WTC11 (cell line): ENCODE measurements at regions not wholly inside any gene's neighbourhood (a gene's known extent, or its start where the extent isn't known, plus 50 kb on each side); places are given as distances from the start of the nearest gene placed in this dataset.

Experiments used
- ATAC-seq: fragments of 200-7000 bp; cut with Tn5 transposase; 2 replicates; pipeline ENCODE4 v1.10.0; 2021; ENCODE audit warnings: mild to moderate bottlenecking, moderate library complexity
- CTCF ChIA-PET: fragments of 300-600 bp; sonication (Branson Sonifier 250); formaldehyde crosslinking; loops from one replicate; lab custom pipeline; 2021; ENCODE audit warnings: antibody characterized with exemption; lab: Charles Lee
- POLR2A ChIA-PET: fragments of 350-600 bp; sonication (Branson Sonifier 250); formaldehyde crosslinking; loops from one replicate; lab custom pipeline; 2021; ENCODE audit warnings: antibody characterized with exemption; lab: Charles Lee
- DNase-seq: peaks from one replicate; pipeline ENCODE4 v3.0.0; 2021; ENCODE audit warnings: low spot score
- H3K27ac Mint-ChIP-seq: 2 replicates; pipeline ENCODE4 v1.8.0; 2021; ENCODE audit warnings: mixed read lengths
- H3K27me3 Mint-ChIP-seq: 2 replicates; pipeline ENCODE4 v1.8.0; 2021; ENCODE audit warnings: low read depth, mild to moderate bottlenecking, moderate library complexity, mixed read lengths
- H3K36me3 Mint-ChIP-seq: 2 replicates; pipeline ENCODE4 v1.8.0; 2021; ENCODE audit warnings: mixed read lengths
- H3K4me1 Mint-ChIP-seq: 2 replicates; pipeline ENCODE4 v1.8.0; 2022; ENCODE audit warnings: mixed read lengths
- H3K4me3 Mint-ChIP-seq: 2 replicates; pipeline ENCODE4 v1.8.0; 2021; ENCODE audit warnings: mild to moderate bottlenecking, moderate library complexity, mixed read lengths
- H3K9me3 Mint-ChIP-seq: 2 replicates; pipeline ENCODE4 v1.8.0; 2021; ENCODE audit warnings: mixed read lengths
- ARID4B ChIP-seq: sonication (generic); formaldehyde crosslinking; IDR thresholded peaks from 2 replicates; pipeline ENCODE4 v1.8.0; 2023; ENCODE audit warnings: missing genetic modification reagents, mild to moderate bottlenecking, borderline replicate concordance
- ERG ChIP-seq: fragments of 250-450 bp; sonication (Bioruptor Pico); IDR thresholded peaks from 2 replicates; pipeline ENCODE4 v1.8.0; 2021; ENCODE audit warnings: mild to moderate bottlenecking
- FOXP4 ChIP-seq: sonication (generic); formaldehyde crosslinking; IDR thresholded peaks from 2 replicates; pipeline ENCODE4 v1.8.0; 2022; ENCODE audit warnings: mild to moderate bottlenecking, missing genetic modification reagents
- KAT7 ChIP-seq: sonication (generic); formaldehyde crosslinking; IDR thresholded peaks from 2 replicates; pipeline ENCODE4 v1.8.1; 2023; ENCODE audit warnings: missing genetic modification reagents, mild to moderate bottlenecking, borderline replicate concordance
- MYBL2 ChIP-seq: sonication (generic); formaldehyde crosslinking; IDR thresholded peaks from 2 replicates; pipeline ENCODE4 v1.8.1; 2023; ENCODE audit warnings: mild to moderate bottlenecking, moderate library complexity, missing genetic modification reagents
- NFE2L1 ChIP-seq: sonication (generic); formaldehyde crosslinking; IDR thresholded peaks from 2 replicates; pipeline ENCODE4 v1.8.1; 2023; ENCODE audit warnings: missing genetic modification reagents
- NR2C2 ChIP-seq: sonication (generic); formaldehyde crosslinking; IDR thresholded peaks from 2 replicates; pipeline ENCODE4 v1.8.0; 2022; ENCODE audit warnings: mild to moderate bottlenecking, missing genetic modification reagents
- PRDM15 ChIP-seq: sonication (generic); formaldehyde crosslinking; IDR thresholded peaks from 2 replicates; pipeline ENCODE4 v1.8.0; 2022; ENCODE audit warnings: missing genetic modification reagents
- TEAD4 ChIP-seq: sonication (generic); formaldehyde crosslinking; IDR thresholded peaks from 2 replicates; pipeline ENCODE4 v1.8.0; 2022; ENCODE audit warnings: mild to moderate bottlenecking, missing genetic modification reagents
- TF ChIP-seq, protein P1 (sequence below): sonication (generic); formaldehyde crosslinking; IDR thresholded peaks from 2 replicates; pipeline ENCODE4 v1.8.1; 2023; ENCODE audit warnings: mild to moderate bottlenecking, moderate library complexity, missing genetic modification reagents
- TF ChIP-seq, protein P2 (sequence below): sonication (generic); formaldehyde crosslinking; IDR thresholded peaks from 2 replicates; pipeline ENCODE4 v1.8.1; 2022; ENCODE audit warnings: low read depth, missing genetic modification reagents, borderline replicate concordance
- TF ChIP-seq, protein P3 (sequence below): sonication (generic); formaldehyde crosslinking; IDR thresholded peaks from 2 replicates; pipeline ENCODE4 v1.8.1; 2023; ENCODE audit warnings: mild to moderate bottlenecking, missing genetic modification reagents, borderline replicate concordance

- no peak for TF ChIP-seq ARID4B
- TF ChIP-seq NR2C2 (CRISPR knock-in tag) = no peak
- no peak for TF ChIP-seq TEAD4
- TF ChIP-seq, protein P1, sequence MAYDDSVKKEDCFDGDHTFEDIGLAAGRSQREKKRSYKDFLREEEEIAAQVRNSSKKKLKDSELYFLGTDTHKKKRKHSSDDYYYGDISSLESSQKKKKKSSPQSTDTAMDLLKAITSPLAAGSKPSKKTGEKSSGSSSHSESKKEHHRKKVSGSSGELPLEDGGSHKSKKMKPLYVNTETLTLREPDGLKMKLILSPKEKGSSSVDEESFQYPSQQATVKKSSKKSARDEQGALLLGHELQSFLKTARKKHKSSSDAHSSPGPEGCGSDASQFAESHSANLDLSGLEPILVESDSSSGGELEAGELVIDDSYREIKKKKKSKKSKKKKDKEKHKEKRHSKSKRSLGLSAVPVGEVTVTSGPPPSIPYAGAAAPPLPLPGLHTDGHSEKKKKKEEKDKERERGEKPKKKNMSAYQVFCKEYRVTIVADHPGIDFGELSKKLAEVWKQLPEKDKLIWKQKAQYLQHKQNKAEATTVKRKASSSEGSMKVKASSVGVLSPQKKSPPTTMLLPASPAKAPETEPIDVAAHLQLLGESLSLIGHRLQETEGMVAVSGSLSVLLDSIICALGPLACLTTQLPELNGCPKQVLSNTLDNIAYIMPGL (CRISPR knock-in tag) = no peak
- TF ChIP-seq, protein P2, sequence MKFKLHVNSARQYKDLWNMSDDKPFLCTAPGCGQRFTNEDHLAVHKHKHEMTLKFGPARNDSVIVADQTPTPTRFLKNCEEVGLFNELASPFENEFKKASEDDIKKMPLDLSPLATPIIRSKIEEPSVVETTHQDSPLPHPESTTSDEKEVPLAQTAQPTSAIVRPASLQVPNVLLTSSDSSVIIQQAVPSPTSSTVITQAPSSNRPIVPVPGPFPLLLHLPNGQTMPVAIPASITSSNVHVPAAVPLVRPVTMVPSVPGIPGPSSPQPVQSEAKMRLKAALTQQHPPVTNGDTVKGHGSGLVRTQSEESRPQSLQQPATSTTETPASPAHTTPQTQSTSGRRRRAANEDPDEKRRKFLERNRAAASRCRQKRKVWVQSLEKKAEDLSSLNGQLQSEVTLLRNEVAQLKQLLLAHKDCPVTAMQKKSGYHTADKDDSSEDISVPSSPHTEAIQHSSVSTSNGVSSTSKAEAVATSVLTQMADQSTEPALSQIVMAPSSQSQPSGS = no peak
- TF ChIP-seq KAT7 (CRISPR knock-in tag) = no peak
- no peak for TF ChIP-seq ERG (CRISPR knock-in tag)
These were observed 218.8 kb downstream of the CTTN start (continued) for GRCh38 chr11:70616938-70617654.

DNA sequence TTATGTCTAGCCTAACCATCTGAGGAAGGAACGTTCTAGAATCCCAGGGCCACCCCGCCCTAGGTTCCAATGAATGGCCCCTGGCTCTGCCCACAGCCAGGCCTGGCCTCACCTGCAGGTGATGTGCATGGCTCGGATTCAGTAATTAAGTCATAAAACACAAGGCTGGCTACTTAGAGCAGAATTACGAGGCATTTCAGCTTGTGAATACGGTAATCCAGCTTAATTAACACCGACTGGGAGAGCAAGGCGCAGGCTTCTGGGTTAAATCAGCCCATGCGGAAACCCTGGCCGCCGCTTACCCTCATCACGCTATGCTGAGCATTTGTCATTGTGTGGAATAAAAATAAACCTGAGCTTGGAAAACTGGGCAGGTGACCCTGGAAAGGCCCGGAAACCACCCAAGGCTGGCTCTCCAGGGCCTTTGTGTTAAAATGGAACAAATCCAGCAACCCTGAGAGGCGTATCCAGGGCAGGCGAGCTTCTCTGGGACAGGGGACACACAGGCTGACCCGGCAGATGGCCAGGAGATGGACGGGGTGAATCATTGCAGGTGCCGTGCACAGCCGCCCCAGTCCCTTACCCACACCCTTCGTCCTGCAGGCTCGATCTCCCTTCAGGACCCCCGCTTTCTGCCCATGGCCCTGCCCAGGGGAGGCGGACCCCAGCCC lies 220.2 kb downstream of the CTTN start:
- no peak overlapping the region for H3K27ac Mint-ChIP-seq
- no peak for ATAC-seq
- no peak for TF ChIP-seq NFE2L1 (CRISPR knock-in tag)
- TF ChIP-seq, protein P3, sequence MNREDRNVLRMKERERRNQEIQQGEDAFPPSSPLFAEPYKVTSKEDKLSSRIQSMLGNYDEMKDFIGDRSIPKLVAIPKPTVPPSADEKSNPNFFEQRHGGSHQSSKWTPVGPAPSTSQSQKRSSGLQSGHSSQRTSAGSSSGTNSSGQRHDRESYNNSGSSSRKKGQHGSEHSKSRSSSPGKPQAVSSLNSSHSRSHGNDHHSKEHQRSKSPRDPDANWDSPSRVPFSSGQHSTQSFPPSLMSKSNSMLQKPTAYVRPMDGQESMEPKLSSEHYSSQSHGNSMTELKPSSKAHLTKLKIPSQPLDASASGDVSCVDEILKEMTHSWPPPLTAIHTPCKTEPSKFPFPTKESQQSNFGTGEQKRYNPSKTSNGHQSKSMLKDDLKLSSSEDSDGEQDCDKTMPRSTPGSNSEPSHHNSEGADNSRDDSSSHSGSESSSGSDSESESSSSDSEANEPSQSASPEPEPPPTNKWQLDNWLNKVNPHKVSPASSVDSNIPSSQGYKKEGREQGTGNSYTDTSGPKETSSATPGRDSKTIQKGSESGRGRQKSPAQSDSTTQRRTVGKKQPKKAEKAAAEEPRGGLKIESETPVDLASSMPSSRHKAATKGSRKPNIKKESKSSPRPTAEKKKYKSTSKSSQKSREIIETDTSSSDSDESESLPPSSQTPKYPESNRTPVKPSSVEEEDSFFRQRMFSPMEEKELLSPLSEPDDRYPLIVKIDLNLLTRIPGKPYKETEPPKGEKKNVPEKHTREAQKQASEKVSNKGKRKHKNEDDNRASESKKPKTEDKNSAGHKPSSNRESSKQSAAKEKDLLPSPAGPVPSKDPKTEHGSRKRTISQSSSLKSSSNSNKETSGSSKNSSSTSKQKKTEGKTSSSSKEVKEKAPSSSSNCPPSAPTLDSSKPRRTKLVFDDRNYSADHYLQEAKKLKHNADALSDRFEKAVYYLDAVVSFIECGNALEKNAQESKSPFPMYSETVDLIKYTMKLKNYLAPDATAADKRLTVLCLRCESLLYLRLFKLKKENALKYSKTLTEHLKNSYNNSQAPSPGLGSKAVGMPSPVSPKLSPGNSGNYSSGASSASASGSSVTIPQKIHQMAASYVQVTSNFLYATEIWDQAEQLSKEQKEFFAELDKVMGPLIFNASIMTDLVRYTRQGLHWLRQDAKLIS (CRISPR knock-in tag) = no peak
- TF ChIP-seq, protein P1 (CRISPR knock-in tag) = no peak
- no peak for TF ChIP-seq MYBL2 (CRISPR knock-in tag)
- TF ChIP-seq FOXP4 (CRISPR knock-in tag) = no peak
- TF ChIP-seq PRDM15 (CRISPR knock-in tag) = no peak

More for the DNA sequence above, 220.2 kb downstream of the CTTN start:
- H3K4me3 Mint-ChIP-seq = no peak overlapping the region
- no peak for DNase-seq
- POLR2A ChIA-PET = no interaction called here
- peaks cover 13% of the 10 kb centered on the region; the same call in 1 of the 2 replicates for H3K9me3 Mint-ChIP-seq
- H3K4me1 Mint-ChIP-seq = no peaks in the 10 kb centered on the region; the same call in 1 of the 2 replicates
- no peaks in the 10 kb centered on the region for H3K27me3 Mint-ChIP-seq
- CTCF ChIA-PET = interaction anchor here (1.0 kb wide), 2 partner anchors 17 to 50 kb away, joined by 3 read pairs; no protein-coding TSS in a partner anchor
- peaks cover 3% of the 10 kb centered on the region; the same call in 1 of the 2 replicates for H3K36me3 Mint-ChIP-seq
